GM21526 (cell line): ENCODE measurements at regions not wholly inside any gene's neighbourhood (a gene's known extent, or its start where the extent isn't known, plus 50 kb on each side); places are given as distances from the start of the nearest gene placed in this dataset.
"Not testable (repeated sequence)": the region's sequence is repeated elsewhere in the genome, so short reads cannot be mapped to it uniquely, and the experiment has no call there.

Source experiments
- ATAC-seq: cut with Tn5 transposase; IDR thresholded peaks from one replicate; pipeline ENCODE4 v1.9.1; 2021; ENCODE audit warnings: moderate library complexity; ENCODE audit not compliant: unreplicated experiment, low FRiP score

GRCh38 chr4:17252131-17252530 is 259.8 kb downstream of the QDPR start:
- no peak for ATAC-seq

GRCh38 chr4:17251101-17251500 is 260.8 kb downstream of the QDPR start:
- ATAC-seq: no peak

GRCh38 chr4:17250591-17250990 is 261.3 kb downstream of the QDPR start:
- ATAC-seq: no peak

DNA sequence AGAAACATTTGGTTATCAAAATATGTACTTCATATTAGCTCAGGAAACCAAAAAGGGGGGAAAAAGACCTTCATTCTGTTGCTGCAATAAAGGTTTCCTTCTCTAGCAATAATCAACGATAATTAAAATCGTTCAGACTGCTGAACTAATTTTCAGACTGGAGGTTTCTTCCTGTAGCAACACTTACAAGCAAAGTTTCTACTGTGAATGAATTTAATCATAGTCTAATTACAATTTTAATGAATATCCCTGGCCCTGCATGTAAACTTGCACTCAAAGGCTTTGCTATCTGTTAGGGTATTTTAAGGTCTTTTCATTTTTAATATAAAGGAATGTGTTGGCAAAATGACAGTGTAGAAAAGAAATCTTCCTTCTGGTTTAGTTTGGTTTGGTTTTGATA is 265.2 kb downstream of the QDPR start:
- no peak for ATAC-seq

DNA sequence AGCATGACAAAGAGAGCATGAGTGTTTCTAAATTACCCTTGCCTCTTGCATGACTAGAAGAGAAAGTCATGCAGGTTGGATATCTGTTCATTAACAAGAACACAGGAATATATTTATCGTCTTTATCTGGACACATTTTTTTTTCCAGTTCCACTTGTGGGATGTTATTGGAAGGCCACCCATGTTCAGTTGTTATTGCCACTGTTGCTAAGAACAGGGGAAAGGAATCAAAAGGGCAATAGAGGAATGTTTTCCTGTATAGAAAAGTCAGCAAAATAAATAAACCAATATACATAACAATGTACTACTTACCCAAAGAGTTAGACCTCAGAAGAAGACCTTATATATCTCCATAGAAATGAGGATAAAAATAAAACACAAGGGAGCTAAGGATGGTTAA is 270.1 kb downstream of the QDPR start:
- ATAC-seq: no peak

DNA sequence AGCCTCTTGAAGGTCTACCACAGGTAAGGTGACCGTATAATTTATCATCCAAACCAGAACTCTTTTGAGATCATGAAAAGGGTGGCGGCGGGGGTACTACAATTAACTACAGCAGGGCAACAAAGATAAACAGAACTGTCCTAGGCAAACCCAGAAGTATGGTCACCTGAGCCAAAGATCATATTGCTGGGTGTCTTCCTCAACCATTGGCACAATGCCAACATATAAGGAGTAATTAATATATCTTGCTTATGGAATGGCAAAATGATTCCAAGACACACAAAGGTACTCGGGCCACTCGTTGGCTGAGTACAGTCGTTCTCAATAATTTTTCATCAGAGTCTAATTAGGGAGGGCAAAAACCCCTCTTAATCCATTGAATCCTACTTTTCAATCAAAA is 273.3 kb downstream of the QDPR start:
- no peak for ATAC-seq

GRCh38 chr4:17236686-17237085 is 275.2 kb downstream of the QDPR start:
- no peak for ATAC-seq

DNA sequence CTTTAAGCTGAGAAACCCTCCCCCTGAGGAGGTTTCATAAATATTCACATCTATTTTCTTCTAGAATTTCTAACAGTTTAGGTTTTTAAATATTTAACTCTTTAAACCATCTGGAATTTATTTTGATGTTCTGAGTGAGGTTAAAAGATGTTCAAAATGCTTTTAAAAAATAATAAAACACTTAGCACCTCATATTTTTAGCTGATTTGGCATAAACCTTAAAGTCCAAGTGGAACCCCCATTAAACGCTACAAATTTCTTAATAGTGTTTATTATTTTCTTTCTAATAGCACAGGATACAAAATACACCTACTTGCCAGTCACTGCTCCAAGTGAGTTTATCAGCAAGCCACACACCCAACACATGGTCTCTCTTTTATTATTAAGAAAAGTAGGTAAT is 277.2 kb downstream of the QDPR start:
- ATAC-seq: no peak

- no peak for ATAC-seq
Observed at GRCh38 chr4:17232566-17233253, 279.2 kb downstream of the QDPR start.

GRCh38 chr4:17231880-17232475 is 279.9 kb downstream of the QDPR start:
- not testable (repeated sequence) for ATAC-seq

- ATAC-seq: no peak
Observed at GRCh38 chr4:17230727-17231126, 281.2 kb downstream of the QDPR start.

GRCh38 chr4:17220816-17221215 is 291.1 kb downstream of the QDPR start:
- ATAC-seq: no peak

DNA sequence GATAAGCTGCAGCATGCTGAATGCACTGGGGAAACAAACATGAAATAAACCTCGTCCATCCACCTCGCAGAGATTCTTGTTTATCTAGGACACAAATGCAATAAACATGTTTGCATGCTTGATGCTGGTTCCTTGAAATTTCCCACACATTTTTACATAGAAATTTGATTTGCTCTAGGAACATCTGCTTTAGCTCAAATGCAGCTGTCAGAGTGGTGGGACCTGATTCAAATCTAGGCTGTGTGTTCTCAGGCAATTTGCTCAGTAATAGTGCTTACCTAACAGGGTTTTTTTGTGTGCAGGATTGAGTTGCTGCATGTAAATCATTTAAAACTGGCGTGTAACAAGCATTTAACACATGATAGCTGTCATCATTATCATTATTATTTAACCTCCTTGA is 293.1 kb downstream of the QDPR start:
- no peak for ATAC-seq

- peak; percentile 81 for ATAC-seq
Observed at GRCh38 chr4:17206829-17207801, 304.8 kb downstream of the QDPR start.

- ATAC-seq: no peak
Observed at GRCh38 chr4:17204908-17205307, 306.5 kb upstream of the LDB2 start.

DNA sequence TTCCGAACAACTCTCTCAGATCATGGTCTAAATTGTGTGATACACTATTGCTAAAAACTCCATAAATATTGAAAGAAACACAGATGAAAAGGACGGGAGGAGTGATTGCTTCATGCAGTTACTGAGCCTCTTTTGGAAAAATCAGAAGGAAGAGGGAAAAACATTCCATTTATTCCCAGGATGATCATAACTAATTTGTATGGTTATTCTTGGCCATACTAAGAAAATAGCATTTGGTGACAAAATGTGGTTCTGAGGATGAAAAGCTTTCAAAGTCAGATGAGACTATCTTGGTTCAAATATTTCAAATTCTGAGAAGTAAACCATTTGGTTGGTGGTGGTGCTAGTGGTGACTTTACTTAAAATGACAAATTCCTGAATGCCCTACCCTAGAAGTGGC is 305.4 kb upstream of the LDB2 start:
- ATAC-seq: no peak

DNA sequence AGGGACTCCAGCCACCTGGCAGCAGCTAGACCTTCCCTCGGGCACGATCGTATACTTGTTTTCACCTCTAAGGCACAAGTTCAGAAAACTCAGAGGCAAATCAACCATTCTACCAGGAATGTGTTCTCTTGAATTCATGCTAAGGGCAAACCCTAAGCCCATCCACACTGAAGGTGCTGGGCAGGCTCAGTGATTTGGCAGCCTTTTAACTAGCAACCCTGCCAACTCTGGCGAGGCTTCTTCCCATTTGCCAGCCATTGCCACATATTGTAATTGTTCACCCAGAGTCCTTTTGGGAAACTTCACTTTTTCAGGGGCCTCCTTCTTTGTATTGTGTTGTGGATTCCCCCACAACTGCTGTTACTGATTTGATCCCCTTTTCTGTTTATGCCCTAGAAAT is 298.6 kb upstream of the LDB2 start:
- ATAC-seq: no peak

GRCh38 chr4:17195461-17196275 is 297.2 kb upstream of the LDB2 start:
- no peak for ATAC-seq

GRCh38 chr4:17194586-17194985 is 296.1 kb upstream of the LDB2 start:
- no peak for ATAC-seq

- no peak for ATAC-seq
Observed at GRCh38 chr4:17189759-17190158, 291.3 kb upstream of the LDB2 start.

DNA sequence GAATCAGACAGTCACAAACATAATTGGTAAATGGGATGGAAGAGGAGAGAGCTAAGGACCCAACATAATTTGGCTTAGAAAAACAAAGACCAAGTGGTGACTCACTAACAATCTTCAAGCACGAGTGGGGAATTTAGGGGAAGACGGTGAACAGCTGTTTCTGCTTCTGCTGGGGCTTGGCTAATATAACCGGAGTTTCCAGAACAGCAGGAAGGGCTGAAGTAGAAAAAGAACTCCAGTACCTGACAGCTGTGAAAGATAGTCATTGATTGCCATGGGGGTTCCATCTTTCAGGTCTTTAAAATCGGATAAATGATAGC is 290.9 kb upstream of the LDB2 start:
- ATAC-seq: no peak
